ENCODE measurements at regions not wholly inside any gene's neighbourhood (a gene's known extent, or its start where the extent isn't known, plus 50 kb on each side); places are given as distances from the start of the nearest gene placed in this dataset.
"Not testable (repeated sequence)": the region's sequence is repeated elsewhere in the genome, so short reads cannot be mapped to it uniquely, and the experiment has no call there.

DNA sequence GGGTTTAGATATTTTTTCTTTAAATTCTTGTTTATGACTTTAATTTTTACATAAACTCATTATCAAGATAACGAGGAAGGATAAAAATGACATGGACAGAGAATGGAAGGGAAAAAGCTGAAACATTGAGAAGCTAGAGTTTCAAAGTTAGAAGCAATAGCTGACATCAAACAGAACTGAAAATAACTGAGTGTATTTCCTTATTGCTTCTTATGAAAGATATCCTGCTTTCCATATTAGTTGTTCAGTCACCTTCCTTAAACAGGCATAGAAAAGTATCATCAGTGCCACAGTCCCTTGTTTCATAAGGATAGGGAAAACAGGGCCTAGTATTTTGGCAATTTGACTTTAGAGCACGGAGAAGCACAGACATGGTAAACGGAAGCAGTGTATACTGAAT, 460.5 kb upstream of the GHITM start:
- no peak for DNase-seq

DNA sequence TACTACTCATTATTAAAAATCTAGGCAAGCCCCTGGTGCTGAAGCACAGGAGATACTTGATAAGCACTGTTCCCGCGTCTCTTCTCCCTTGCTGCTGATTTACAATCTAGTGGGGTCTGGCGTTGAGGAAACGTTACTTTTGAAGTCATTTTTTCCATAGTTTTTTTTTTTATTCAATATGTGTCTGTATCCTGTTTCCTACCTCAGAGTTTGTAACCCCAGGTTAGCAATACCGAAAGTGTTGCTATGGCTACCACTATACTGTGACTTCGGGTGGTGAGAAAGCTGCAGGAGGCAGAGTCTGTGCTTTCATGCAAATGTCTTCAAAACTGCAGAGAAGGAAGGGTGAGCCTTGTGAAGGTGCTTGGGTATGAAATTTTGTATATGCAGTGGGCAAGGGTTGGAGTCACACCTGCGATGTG, 458.8 kb upstream of the GHITM start:
- DNase-seq, result no peak

GRCh38 chr10:83682414-83682813, 456.9 kb upstream of the GHITM start:
- no peak for DNase-seq

GRCh38 chr10:83685458-83685857, 453.9 kb upstream of the GHITM start:
- DNase-seq, result no peak

DNA sequence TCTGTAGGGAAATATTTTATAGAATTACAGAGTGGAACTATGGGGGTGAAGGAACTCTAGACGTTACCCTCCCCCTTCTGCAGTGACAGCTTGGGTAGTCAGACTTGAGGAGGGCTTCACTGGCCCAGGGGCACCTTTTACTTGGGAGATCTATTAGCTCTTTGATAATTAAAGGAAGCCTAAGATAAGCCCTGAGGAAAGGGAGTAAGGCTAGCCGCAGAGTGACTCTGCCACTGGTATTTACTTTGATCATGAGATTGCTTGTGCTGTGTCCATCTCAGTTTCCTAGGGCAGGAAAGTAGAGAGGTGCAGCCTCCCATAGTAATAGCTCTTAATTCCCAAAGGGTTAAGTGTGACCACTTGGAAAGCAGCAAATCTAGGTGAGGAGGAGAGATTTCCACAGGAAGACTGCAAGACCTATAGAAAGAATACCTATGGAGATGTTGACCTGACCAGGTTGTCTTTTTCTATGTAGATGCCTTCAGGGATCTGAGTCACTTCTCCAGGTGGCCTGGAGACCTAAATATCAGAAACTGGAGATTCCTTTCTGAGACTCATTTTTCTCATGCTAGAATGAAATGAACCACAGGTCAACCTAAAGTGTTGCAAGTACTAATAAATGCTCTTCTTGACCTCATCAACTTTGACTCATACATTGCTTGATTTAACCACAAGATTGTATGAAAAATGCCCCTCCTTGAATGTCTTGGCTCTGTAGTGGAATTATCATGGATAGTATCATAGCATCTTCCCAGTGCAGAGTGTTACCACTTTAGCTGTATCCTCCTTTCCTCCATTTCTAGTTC, 447.3 kb upstream of the GHITM start:
- DNase-seq, result no peak

DNA sequence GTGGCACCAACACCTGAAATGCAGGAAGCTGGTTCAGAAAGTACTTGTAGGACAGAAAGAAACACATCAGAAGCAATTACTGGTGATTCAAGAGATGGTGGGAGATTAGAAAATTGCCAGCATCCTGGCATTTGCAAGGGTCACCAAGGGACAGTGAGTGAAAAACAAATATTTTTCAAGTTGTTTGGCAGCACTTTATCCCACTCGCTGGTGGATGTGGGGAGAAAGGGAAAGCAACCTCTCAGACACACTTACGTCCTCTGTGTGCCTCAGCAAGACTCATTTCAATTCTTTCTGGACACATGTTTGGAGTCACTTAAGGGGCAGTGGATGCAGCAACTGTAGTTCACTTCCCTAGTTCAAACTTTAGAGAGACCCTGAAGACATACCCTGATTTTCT, 440.4 kb upstream of the GHITM start:
- DNase-seq, result no peak

DNA sequence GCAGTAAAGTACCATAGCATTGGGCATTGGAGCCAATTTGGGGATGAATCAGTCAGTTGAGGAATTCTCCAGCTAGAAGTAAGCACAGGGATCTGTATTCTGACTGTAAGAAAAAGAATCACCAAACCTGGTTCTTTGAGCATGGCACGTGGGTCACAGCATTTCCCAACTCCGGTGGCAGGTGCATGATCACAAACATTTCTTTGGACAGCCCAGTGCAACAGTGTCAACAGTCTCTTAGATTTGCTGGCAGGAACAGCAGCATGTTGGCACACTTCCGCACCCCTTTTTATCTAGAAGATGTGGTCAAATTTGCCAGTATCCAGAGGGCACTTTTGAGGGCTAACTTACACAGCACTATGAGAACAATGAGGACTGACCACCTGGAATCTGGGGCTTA, 437.5 kb upstream of the GHITM start:
- DNase-seq, result no peak

- no peak for DNase-seq
Observed at GRCh38 chr10:83702731-83703130, 436.6 kb upstream of the GHITM start.

GRCh38 chr10:83706120-83706519, 433.2 kb upstream of the GHITM start:
- no peak for DNase-seq

DNA sequence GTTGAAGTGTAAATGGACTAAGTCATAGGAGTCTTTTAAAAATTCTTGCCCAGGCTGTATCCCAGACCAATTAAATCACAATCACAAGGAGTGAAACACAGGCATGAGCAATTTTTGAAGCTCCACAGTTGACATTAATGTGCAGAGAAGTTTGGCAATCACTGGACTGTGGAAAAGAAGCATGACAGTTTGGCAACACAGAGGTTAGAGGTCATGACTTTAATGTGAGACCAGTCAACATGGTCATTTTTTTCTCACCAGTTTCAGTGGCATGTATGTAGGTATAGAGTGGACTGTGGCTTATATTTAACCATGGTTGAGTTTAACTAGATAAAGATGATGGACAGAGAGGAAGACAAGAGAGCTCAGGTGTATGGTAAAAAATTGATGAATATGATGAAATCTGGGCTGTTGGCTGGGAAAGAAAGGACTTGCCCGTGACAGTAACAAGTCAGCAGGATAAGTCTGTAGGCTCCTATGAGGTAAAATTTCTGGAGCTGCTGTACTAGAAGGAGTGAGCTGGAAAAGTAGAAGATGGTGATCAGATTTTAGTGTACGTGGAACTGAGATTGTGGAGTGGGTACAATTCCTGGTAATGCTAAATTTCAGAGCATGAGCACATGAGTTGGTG, 432.2 kb upstream of the GHITM start:
- DNase-seq, result no peak

GRCh38 chr10:83713423-83713822, 425.9 kb upstream of the GHITM start:
- no peak for DNase-seq

GRCh38 chr10:83723080-83723479, 416.2 kb upstream of the GHITM start:
- no peak for DNase-seq

DNA sequence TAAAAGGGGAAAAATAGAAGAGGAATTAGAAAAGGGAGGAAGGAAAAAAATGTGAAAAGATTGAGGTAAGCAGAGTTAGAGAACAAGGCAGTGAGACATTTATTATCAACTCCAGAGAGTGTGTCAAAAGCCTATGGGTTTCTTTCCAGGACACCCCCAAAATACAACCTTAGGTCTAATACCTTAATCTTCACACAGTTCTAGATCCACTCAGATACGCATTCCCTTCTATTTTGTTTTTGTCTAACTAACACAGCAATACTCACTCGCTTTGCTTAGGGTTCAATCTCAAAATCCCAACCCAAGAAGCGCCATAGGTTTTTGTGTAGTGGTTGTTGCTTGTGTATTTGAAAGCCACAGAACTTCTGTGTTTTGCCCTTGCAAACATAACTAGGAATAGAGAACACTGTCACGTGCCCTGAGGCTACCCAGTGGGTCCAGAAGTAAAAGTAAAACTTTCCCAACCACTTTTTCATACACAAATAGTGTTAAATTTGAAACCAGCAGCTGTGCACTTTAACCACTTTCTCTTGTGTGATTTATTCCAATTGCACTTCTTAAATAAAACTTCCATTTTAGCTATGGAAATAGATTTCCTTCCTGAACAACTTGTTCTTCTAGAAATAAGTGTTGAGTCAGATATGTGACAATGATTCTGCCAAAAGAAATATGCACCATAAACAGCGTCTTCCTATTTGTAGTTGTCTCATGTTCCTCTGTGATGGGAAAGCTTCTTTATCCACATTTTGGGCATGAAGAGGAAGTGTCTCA, 414.7 kb upstream of the GHITM start:
- DNase-seq, result no peak

DNA sequence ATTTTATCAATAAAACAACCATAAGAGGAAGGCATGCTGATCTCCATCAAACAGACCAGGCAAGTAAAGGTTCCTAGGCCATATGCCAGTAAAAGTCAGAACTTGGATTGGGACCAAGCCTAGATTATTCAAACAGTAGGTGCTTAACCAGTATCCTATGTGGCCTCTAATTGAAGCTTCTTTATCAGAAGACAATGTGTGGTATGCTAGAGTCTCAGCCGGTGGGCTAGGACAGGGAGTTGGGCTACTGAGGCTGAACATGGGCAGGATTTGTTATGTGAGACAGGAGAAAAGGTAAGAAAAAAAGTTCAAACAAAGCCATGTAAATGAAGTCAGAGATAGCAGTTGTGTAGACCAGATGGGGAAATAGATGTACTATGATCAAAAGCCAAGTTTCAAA, 413.7 kb upstream of the GHITM start:
- no peak for DNase-seq

DNA sequence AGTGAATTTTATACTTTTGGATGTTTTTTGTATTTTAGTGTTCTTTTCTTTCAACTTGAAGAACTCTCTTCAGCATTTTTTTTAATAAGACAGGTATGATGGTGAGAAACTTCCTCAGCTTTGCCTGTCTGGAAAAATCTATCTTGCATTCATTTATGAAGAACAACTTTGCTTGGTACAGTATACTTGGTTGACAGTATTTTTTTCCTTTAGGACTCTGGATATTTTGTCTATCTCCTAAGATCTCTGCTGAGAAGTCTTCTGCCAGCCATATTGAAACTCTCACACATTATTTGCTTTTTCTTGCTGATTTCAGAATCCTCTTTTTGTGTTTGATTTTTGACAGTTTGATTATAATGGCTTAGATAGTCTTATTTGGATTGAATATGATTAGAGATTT, 405.0 kb upstream of the GHITM start:
- no peak for DNase-seq

DNA sequence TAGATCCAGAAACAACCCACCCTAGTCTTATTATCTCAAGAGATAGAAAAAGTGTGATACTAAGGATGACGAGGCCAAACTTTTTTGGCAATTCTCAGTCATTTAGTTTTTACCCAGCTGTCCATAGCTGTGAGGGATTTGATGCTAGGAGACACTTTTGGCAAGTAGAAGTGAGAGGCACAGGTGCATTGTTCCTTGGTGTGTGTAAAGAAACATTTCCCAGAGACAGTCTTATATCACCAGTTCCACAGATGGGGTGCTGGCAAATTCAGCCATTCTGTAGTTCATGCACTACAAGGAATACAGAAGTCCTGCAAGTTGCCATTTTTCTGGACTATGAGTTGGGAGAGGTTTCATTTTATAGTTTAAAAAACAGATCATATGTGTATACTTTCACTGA, 403.3 kb upstream of the GHITM start:
- DNase-seq, result no peak

DNA sequence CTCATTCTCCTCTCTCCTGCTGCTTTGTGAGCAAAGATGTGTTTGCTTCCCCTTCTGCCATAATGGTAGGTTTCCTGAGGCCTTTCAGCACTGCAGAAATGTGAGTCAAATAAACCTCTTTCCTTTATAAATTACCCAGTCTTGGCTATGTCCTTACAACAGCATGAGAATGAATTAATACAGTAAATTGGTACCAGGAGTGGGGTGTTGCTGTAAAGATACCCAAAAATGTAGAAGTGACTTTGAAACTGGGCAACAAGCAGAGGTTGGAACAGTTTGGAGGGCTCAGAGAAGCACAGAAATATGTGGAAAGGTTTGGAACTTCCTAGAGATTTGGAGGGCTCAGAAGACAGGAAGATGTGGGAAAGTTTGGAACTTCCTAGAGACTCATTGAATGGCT, 388.7 kb upstream of the GHITM start:
- no peak for DNase-seq

DNA sequence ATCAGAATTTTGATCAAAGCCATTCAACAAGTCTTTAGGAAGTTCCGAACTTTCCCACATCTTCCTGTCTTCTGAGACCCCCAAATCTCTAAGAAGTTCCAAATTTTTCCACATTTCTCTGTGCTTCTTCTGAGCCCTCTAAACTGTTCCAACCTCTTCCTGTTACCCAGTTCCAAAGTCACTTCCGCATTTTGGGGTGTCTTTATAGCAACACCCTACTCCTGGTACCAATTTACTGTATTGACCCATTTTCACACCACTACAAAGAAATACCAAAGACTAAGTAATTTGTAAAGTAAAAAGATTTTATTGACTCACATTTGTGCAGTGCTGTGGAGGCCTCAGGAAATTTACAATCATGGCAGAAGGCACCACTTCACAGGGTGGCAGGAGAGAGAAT, 385.8 kb upstream of the GHITM start:
- DNase-seq, result no peak

GRCh38 chr10:83754857-83755256, 384.5 kb upstream of the GHITM start:
- no peak for DNase-seq

DNA sequence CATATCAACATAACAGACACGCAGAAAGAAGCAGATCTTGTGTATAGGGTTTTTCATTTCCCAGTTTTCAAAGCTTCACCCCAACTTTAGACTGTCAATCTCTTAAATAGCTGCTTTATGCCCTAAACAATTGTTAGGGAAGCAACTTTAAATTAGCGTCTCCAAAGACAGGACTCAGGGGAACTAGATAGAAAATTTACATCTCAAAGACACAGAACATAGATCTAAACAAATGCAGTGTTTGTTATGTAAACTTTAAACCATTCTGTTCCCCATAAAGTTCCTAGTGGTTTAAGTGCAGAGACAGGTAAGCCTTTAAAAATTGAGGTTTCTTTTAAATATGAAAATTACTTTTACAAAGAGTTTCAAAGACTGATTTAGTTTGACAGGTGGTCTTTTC, 379.2 kb upstream of the GHITM start:
- DNase-seq, result no peak

DNA sequence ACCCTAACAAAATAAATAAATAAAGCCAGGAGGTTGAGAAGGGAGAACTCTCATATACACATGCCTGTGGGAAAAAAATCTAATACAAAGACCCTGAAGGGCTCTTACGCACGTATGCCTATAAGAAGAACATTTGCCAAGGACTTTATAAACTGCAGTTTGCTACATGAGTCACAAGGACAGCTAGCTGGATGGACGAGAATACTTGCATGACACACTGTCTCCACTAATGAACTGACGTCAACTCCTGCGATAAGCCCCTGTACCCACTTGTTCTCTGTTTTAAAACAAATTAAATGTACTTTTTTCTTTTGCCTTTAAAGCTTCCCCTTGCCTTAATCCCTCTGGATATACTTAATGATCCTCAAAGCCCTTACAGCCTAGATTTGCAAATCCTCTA, 374.6 kb upstream of the GHITM start:
- no peak for DNase-seq

DNA sequence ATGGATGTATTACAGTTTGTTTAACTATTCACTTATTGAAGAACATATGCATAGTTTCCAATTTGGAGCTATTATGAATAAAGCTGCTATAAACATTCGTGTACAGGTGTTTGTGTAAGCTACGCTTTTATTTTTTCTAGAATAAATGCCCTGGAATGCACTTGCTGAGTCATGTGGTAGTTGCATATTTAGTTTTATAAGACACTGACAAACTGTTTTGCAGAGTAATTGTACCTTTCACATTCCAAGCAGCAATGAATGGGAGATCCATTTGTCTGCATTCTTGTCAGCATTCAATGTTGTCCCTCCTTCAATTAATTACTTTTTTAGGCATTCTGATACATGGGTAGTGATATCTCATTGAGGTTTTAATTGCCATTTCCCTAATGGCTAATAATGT, 373.6 kb upstream of the GHITM start:
- no peak for DNase-seq

DNA sequence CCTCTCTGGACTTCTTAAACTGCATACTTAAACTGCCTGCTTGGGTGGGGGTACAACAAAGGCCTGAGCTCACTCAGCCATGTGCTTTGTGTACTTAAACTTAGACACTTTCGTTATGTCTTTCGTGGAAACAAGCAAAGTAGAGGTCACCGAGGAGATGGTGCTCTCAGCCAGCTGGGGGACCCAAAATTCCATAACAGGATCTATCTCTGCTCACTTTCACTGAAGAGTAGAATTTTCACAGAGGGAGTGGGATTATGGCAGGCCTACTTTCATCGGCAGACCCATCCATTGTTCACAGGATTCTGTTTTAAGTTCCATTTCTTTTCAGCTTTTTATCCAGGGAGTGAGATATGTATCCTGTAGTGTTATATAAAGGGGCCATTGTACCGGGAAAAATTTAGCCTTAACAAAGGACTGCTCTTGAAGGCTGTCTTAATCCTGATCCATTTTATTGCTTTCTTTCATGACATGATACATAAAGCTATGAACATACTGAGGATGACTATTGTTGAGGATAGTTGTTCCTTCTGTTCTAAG, 370.0 kb upstream of the GHITM start:
- DNase-seq, result no peak

DNA sequence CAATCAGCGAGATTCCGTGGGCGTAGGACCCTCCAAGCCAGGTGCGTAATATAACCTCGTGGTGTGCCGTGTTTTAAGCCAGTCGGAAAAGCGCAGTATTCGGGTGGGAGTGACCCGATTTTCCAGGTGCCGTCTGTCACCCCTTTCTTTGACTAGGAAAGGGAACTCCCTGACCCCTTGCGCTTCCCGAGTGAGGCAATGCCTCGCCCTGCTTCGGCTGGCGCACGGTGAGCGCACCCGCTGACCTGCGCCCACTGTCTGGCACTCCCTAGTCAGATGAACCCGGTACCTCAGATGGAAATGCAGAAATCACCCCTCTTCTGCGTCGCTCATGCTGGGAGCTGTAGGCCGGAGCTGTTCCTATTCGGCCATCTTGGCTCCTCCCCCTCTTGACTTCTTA, 352.6 kb upstream of the GHITM start:
- DNase-seq, result not testable (repeated sequence)
